ENCODE measurements at regions not wholly inside any gene's neighbourhood (a gene's known extent, or its start where the extent isn't known, plus 50 kb on each side); places are given as distances from the start of the nearest gene placed in this dataset.

DNA sequence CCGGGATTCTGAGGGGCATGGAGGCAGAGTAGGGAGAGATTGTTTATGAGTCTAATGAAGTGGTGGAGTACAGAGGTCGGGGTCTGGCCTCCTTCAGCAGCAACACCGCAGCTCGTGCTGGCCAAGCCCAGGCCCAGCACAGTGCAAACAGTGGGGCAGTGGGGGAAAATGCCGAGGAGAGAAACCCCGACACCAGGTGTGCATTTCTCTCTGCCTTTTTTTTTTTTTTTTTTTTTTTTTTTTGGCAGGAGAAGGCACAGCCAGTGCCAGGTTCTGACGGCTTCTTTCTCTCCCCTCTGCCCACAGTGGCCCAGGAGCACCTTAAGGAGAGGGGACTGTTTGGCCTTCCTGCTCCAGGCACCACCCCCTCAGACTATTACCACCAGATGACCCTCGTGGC is 219.3 kb downstream of the GLI2 start:
- TF ChIP-seq TEAD4 (IDR thresholded peaks at IDR 0.05) = no peak
- no peak for TF ChIP-seq RAD21 (IDR thresholded peaks at IDR 0.05; ENCODE audit: low read depth)
- no peak for TF ChIP-seq YY1 (IDR thresholded peaks at IDR 0.05; ENCODE audit: low read depth)
- no peak for TF ChIP-seq NFIC (IDR thresholded peaks at IDR 0.05)
- TF ChIP-seq FOXM1 (IDR thresholded peaks at IDR 0.05; ENCODE audit: borderline replicate concordance, low read depth) = no peak
- no peak for TF ChIP-seq EP300 (IDR thresholded peaks at IDR 0.05; ENCODE audit: borderline replicate concordance)
- TF ChIP-seq TCF12 (IDR thresholded peaks at IDR 0.05; ENCODE audit: low read depth) = no peak
- TF ChIP-seq, protein P1, sequence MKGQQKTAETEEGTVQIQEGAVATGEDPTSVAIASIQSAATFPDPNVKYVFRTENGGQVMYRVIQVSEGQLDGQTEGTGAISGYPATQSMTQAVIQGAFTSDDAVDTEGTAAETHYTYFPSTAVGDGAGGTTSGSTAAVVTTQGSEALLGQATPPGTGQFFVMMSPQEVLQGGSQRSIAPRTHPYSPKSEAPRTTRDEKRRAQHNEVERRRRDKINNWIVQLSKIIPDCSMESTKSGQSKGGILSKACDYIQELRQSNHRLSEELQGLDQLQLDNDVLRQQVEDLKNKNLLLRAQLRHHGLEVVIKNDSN (IDR thresholded peaks at IDR 0.05) = no peak
- no peak for TF ChIP-seq ZBTB7A (IDR thresholded peaks at IDR 0.05; ENCODE audit: low read depth)
- TF ChIP-seq CEBPB (IDR thresholded peaks at IDR 0.05) = no peak
- no peak for TF ChIP-seq EGR1 (IDR thresholded peaks at IDR 0.05)
- TF ChIP-seq, protein P2, sequence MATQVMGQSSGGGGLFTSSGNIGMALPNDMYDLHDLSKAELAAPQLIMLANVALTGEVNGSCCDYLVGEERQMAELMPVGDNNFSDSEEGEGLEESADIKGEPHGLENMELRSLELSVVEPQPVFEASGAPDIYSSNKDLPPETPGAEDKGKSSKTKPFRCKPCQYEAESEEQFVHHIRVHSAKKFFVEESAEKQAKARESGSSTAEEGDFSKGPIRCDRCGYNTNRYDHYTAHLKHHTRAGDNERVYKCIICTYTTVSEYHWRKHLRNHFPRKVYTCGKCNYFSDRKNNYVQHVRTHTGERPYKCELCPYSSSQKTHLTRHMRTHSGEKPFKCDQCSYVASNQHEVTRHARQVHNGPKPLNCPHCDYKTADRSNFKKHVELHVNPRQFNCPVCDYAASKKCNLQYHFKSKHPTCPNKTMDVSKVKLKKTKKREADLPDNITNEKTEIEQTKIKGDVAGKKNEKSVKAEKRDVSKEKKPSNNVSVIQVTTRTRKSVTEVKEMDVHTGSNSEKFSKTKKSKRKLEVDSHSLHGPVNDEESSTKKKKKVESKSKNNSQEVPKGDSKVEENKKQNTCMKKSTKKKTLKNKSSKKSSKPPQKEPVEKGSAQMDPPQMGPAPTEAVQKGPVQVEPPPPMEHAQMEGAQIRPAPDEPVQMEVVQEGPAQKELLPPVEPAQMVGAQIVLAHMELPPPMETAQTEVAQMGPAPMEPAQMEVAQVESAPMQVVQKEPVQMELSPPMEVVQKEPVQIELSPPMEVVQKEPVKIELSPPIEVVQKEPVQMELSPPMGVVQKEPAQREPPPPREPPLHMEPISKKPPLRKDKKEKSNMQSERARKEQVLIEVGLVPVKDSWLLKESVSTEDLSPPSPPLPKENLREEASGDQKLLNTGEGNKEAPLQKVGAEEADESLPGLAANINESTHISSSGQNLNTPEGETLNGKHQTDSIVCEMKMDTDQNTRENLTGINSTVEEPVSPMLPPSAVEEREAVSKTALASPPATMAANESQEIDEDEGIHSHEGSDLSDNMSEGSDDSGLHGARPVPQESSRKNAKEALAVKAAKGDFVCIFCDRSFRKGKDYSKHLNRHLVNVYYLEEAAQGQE (IDR thresholded peaks at IDR 0.05; ENCODE audit: low read depth) = no peak
